Left lung (tissue), 4 donors: ENCODE measurements at regions not wholly inside any gene's neighbourhood (a gene's known extent, or its start where the extent isn't known, plus 50 kb on each side); places are given as distances from the start of the nearest gene placed in this dataset.

Source experiments
- ATAC-seq: fragments of 200-7000 bp; cut with Tn5 transposase; one replicate; pipeline ENCODE4 v1.9.1; 2020; ENCODE audit warnings: moderate library complexity
- DNase-seq, 4 donors: peaks; one replicate each; pipeline ENCODE4 v3.0.0-alpha.2; 2013 to 2020
- H3K27ac ChIP-seq, 2 donors: fragments of 200-600 bp; sonication (generic) in 1 of 2; one replicate each; pipeline versions ENCODE4 v1.5.0 to v1.8.0; 2020 to 2021
- H3K27me3 ChIP-seq, 2 donors: fragments of 200-600 bp; sonication (generic) in 1 of 2; one replicate each; pipeline versions ENCODE4 v1.5.0 to v1.8.0; 2020 to 2021
- H3K36me3 ChIP-seq, 2 donors: fragments of 200-600 bp; sonication (generic) in 1 of 2; one replicate each; pipeline versions ENCODE4 v1.5.0 to v1.8.0; 2020 to 2021
- H3K4me1 ChIP-seq, 2 donors: fragments of 200-600 bp; one replicate each; pipeline ENCODE4 v1.8.0; 2021
- H3K4me3 ChIP-seq, 2 donors: fragments of 200-600 bp; sonication (generic) in 1 of 2; one replicate each; pipeline versions ENCODE4 v1.5.0 to v1.8.0; 2020 to 2021; ENCODE audit warnings: mild to moderate bottlenecking in 1 of 2
- H3K9me3 ChIP-seq, 2 donors: fragments of 200-600 bp; sonication (generic) in 1 of 2; one replicate each; pipeline versions ENCODE4 v1.5.0 to v1.8.0; 2020 to 2021
- intact Hi-C, 2 donors: fragments of 100-400 bp; cut with DNase I; formaldehyde crosslinking; loops; one replicate each; pipeline versions ENCODE4 v1.11.2 to v1.14.2; 2022
- TF ChIP-seq, protein P1 (sequence below), 2 donors: fragments of 200-600 bp; sonication (generic) in 1 of 2; IDR thresholded peaks; one replicate each; pipeline versions ENCODE4 v1.5.0 to v1.8.0; 2021; ENCODE audit warnings: antibody characterized with exemption in 2 of 2
- donor health status: DM: no; HTN: yes; CAD: no.
- donor health status: DM: no; HTN: no; CAD: no.

DNA sequence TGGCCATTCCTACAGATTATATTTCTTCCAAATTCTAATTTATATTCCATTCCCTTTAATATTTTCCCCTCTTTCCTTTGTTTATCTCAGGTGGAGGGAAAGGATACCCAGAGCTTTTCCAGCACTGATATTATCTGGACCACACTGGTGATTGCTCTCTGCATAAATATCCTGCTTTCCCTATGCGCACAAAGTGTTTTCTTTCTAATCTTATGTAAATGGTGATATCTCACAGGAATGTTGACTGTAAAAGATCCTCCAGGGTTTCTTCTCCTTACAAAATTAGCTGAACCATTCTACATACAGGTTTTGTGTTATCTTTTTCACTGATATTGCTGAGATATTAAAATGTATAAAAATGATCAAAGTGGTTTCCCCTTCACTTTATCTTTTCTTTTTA is 59.1 kb upstream of the GALNT13 start:
- intact Hi-C loops: no loop called here
- no peak for DNase-seq
- TF ChIP-seq, protein P1, sequence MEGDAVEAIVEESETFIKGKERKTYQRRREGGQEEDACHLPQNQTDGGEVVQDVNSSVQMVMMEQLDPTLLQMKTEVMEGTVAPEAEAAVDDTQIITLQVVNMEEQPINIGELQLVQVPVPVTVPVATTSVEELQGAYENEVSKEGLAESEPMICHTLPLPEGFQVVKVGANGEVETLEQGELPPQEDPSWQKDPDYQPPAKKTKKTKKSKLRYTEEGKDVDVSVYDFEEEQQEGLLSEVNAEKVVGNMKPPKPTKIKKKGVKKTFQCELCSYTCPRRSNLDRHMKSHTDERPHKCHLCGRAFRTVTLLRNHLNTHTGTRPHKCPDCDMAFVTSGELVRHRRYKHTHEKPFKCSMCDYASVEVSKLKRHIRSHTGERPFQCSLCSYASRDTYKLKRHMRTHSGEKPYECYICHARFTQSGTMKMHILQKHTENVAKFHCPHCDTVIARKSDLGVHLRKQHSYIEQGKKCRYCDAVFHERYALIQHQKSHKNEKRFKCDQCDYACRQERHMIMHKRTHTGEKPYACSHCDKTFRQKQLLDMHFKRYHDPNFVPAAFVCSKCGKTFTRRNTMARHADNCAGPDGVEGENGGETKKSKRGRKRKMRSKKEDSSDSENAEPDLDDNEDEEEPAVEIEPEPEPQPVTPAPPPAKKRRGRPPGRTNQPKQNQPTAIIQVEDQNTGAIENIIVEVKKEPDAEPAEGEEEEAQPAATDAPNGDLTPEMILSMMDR (IDR thresholded peaks at IDR 0.05): no peak
- no peaks in the 10 kb centered on the region for H3K36me3 ChIP-seq
- H3K4me1 ChIP-seq: no peaks in the 10 kb centered on the region
- H3K9me3 ChIP-seq: no peaks in the 10 kb centered on the region
- H3K4me3 ChIP-seq: no peak overlapping the region
- ATAC-seq: no peak
- no peaks in the 10 kb centered on the region for H3K27me3 ChIP-seq
- no peak overlapping the region for H3K27ac ChIP-seq

GRCh38 chr2:153818242-153818641 is 53.5 kb upstream of the GALNT13 start:
- Histone ChIP-seq H3K36me3 (no peaks in the 10 kb centered on the region), H3K4me3 (no peak overlapping the region), H3K27ac (no peak overlapping the region), H3K9me3 (peaks cover 0 to 2% of the 10 kb centered on the region in 2 donors), H3K27me3 (no peaks in the 10 kb centered on the region), H3K4me1 (no peaks in the 10 kb centered on the region)
- intact Hi-C loops: no loop called here
- DNase-seq (no peak), ATAC-seq (no peak)
- TF ChIP-seq, protein P1 (IDR thresholded peaks at IDR 0.05): no peak

DNA sequence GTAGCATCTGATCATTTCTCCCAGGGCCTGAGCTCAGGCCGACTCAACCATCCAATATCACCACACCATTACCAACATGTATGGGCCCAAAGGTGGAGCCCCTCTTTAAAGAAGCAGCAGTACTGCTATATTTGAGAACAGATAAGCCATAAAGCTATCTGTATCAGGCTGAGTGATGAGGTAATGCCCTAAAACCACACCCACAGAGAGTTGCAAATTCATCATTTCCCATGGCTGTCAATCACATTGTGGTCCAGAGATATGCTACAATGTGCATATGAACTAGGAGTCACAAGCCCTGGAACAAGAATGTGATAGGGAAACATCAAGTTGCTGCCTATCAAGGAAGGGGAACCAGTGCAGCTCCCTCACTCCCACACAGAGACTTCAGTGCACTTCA is 52.6 kb upstream of the GALNT13 start:
- ATAC-seq (no peak), DNase-seq (no peak)
- Histone ChIP-seq H3K27me3 (no peaks in the 10 kb centered on the region), H3K9me3 (peaks cover 0 to 2% of the 10 kb centered on the region in 2 donors), H3K36me3 (no peaks in the 10 kb centered on the region), H3K27ac (no peak overlapping the region), H3K4me3 (no peak overlapping the region), H3K4me1 (no peaks in the 10 kb centered on the region)
- TF ChIP-seq, protein P1 (IDR thresholded peaks at IDR 0.05): no peak
- intact Hi-C loops: no loop called here

DNA sequence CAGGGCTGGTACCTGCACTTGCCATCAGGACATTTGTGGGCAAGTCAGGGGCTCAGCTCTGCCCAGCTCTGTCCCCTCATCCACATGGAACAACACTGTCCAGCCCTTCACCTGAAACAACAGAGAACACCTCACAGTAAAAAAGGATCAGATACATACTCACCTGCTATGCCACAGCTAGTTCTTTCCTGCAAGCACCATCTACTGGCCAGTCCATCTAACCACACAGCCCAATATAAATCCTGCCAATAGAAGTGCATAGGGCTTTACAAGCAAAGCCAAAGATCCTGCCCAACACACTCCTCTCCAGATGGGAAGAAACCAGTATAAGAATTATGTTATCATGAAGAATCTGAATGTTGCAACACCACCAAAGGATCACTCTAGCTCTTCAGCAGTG is 52.2 kb upstream of the GALNT13 start:
- Histone ChIP-seq H3K4me3 (no peak overlapping the region), H3K36me3 (no peaks in the 10 kb centered on the region), H3K9me3 (peaks cover 0 to 2% of the 10 kb centered on the region in 2 donors), H3K27me3 (no peaks in the 10 kb centered on the region), H3K27ac (no peak overlapping the region), H3K4me1 (no peaks in the 10 kb centered on the region)
- intact Hi-C loops: no loop called here
- DNase-seq (no peak), ATAC-seq (no peak)
- TF ChIP-seq, protein P1 (IDR thresholded peaks at IDR 0.05): no peak
